ENCODE measurements at regions not wholly inside any gene's neighbourhood (a gene's known extent, or its start where the extent isn't known, plus 50 kb on each side); places are given as distances from the start of the nearest gene placed in this dataset.

DNA sequence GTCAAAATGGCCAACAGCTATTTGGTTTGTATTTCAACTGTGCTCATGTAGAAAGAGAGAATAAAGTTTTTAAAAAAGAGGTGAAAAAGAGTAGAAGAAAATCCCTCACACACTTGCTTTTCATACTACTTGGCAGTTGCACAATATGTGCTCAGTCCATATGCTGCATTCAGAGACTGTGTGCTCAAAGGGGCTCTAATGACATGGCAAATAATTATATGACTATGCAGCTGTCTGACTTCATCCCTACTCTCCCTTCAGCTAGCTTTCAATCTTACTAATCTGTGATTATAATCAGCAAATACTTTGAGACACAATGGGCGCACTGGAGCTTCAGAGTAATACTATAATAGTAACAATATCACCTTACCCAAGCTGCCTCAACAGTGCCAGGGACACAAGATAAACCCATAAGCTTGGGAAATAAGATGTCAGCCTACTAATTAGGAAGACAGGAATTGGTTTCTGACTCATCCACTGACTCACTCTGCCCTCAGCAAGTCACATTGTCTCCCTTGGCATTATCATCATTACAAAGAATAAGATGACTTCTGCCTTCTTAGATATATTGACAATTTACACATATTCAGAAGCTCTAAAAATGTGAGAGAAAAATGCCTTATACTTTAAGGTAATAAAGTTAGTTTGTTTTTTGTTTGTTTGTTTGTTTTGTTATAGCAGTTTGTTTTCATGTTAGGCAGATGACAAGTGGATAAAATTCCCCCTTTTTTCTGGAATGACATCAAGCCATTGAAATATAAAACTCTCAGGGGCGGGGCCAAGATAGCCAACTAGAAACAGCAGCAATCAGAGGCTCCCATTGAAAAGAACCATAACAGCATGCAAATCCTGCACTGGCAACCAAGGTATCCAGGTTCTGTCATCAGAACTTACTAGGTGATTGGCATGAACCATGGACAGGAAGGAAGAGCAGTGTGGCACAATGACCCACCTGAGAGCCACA, 311.6 kb downstream of the FAM133A start:
- TF ChIP-seq, protein P1, sequence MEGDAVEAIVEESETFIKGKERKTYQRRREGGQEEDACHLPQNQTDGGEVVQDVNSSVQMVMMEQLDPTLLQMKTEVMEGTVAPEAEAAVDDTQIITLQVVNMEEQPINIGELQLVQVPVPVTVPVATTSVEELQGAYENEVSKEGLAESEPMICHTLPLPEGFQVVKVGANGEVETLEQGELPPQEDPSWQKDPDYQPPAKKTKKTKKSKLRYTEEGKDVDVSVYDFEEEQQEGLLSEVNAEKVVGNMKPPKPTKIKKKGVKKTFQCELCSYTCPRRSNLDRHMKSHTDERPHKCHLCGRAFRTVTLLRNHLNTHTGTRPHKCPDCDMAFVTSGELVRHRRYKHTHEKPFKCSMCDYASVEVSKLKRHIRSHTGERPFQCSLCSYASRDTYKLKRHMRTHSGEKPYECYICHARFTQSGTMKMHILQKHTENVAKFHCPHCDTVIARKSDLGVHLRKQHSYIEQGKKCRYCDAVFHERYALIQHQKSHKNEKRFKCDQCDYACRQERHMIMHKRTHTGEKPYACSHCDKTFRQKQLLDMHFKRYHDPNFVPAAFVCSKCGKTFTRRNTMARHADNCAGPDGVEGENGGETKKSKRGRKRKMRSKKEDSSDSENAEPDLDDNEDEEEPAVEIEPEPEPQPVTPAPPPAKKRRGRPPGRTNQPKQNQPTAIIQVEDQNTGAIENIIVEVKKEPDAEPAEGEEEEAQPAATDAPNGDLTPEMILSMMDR (IDR thresholded peaks at IDR 0.05), result no peak
- ATAC-seq (ENCODE audit: low FRiP score) (no peak), DNase-seq (ENCODE audit: low spot score) (no peak)

Data from omental fat pad (tissue), 3 donors.